ENCODE measurements at regions not wholly inside any gene's neighbourhood (a gene's known extent, or its start where the extent isn't known, plus 50 kb on each side); places are given as distances from the start of the nearest gene placed in this dataset.

GRCh38 chr1:34303218-34303617 is 126.5 kb downstream of the C1orf94 start:
- Histone ChIP-seq H3K36me3 (ENCODE audit: control insufficient read depth, insufficient read depth, low read length) (no peaks in the 10 kb centered on the region), H3K27ac (ENCODE audit: low read length) (no peak overlapping the region), H3K27me3 (ENCODE audit: control insufficient read depth, insufficient read depth, low read length) (no peaks in the 10 kb centered on the region), H3K4me3 (ENCODE audit: low read depth in 2 of 2, low read length in 2 of 2) (no peak overlapping the region), H3K4me1 (ENCODE audit: control insufficient read depth, insufficient read depth, low read length) (no peaks in the 10 kb centered on the region), H3K9me3 (ENCODE audit: control insufficient read depth, insufficient read depth, low read depth, low read length) (peaks cover 11% of the 10 kb centered on the region)
- ATAC-seq (no peak), DNase-seq (ENCODE audit: low read depth, low spot score) (no peak)
- POLR2A ChIA-PET: no interaction called here
- intact Hi-C loops (cut with micrococcal nuclease; ENCODE audit: unreplicated experiment): no loop called here
- no TSS peak for BruUV-seq (replicated peaks)
- TF ChIP-seq TCF7L2 (IDR thresholded peaks at IDR 0.05; ENCODE audit: low read depth, low read length): no peak
- TF ChIP-seq SIN3A (IDR thresholded peaks at IDR 0.05; ENCODE audit: borderline replicate concordance, insufficient read depth, low read depth, low read length): no peak
- no peak for TF ChIP-seq REST (IDR thresholded peaks at IDR 0.05; ENCODE audit: insufficient read depth in 1 of 2, low read depth in 2 of 2, low read length in 1 of 2)
- TF ChIP-seq CTCF (IDR thresholded peaks at IDR 0.05): no peak
- TF ChIP-seq POLR2AphosphoS5 (IDR thresholded peaks at IDR 0.05; ENCODE audit: low read depth, low read length): no peak
- in situ Hi-C loops (cut with HindIII; ENCODE audit: low pct_unique_long_range_greater_than_20kb, low sequenced_read_pairs): no loop called here
- CTCF ChIA-PET: no interaction called here

GRCh38 chr1:34306568-34306967 is 129.9 kb downstream of the C1orf94 start:
- ChIA-PET CTCF (no interaction called here), POLR2A (no interaction called here)
- no peak for DNase-seq (ENCODE audit: low read depth, low spot score)
- no peaks in the 10 kb centered on the region for H3K27me3 ChIP-seq (ENCODE audit: control insufficient read depth, insufficient read depth, low read length)
- no peak overlapping the region for H3K4me3 ChIP-seq (ENCODE audit: low read depth in 2 of 2, low read length in 2 of 2)
- peaks cover 11% of the 10 kb centered on the region for H3K9me3 ChIP-seq (ENCODE audit: control insufficient read depth, insufficient read depth, low read depth, low read length)
- H3K36me3 ChIP-seq (ENCODE audit: control insufficient read depth, insufficient read depth, low read length): no peaks in the 10 kb centered on the region
- intact Hi-C loops (cut with micrococcal nuclease; ENCODE audit: unreplicated experiment): no loop called here
- no TSS peak for BruUV-seq (replicated peaks)
- TF ChIP-seq CTCF (IDR thresholded peaks at IDR 0.05): no peak
- no peak for TF ChIP-seq REST (IDR thresholded peaks at IDR 0.05; ENCODE audit: insufficient read depth in 1 of 2, low read depth in 2 of 2, low read length in 1 of 2)
- no peak for TF ChIP-seq SIN3A (IDR thresholded peaks at IDR 0.05; ENCODE audit: borderline replicate concordance, insufficient read depth, low read depth, low read length)
- no peak for TF ChIP-seq TCF7L2 (IDR thresholded peaks at IDR 0.05; ENCODE audit: low read depth, low read length)
- no peak for TF ChIP-seq POLR2AphosphoS5 (IDR thresholded peaks at IDR 0.05; ENCODE audit: low read depth, low read length)
- H3K27ac ChIP-seq (ENCODE audit: low read length): no peak overlapping the region
- H3K4me1 ChIP-seq (ENCODE audit: control insufficient read depth, insufficient read depth, low read length): no peaks in the 10 kb centered on the region
- in situ Hi-C loops (cut with HindIII; ENCODE audit: low pct_unique_long_range_greater_than_20kb, low sequenced_read_pairs): no loop called here
- no peak for ATAC-seq

All from Panc1 (cell line).